HepG2 (cell line): ENCODE measurements at regions not wholly inside any gene's neighbourhood (a gene's known extent, or its start where the extent isn't known, plus 50 kb on each side); places are given as distances from the start of the nearest gene placed in this dataset.

Experiments
- ATAC-seq: fragments of 200-7000 bp; cut with Tn5 transposase; 3 replicates; pipeline ENCODE4 v1.9.1; 2020; ENCODE audit warnings: mild to moderate bottlenecking, moderate library complexity
- BruUV-seq: library from RNA; stranded (reverse); fragments of 400-500 nt; replicated peaks from 2 replicates; lab custom pipeline; 2021; lab: Mats Ljungman, UMichigan
- CTCF ChIA-PET: fragments of 300-600 bp; formaldehyde crosslinking; extraction: SDS; loops from one replicate; lab custom pipeline; 2021; ENCODE audit warnings: low total read pairs, inconsistent platforms, low intra/inter-chr PET ratio; lab: Yijun Ruan, JAX
- POLR2A ChIA-PET: fragments of 350-600 bp; sonication (Branson Sonifier 250); formaldehyde crosslinking; loops from one replicate; lab custom pipeline; 2020; ENCODE audit warnings: antibody characterized with exemption, inconsistent platforms; lab: Yijun Ruan, JAX
- DNase-seq: peaks from one replicate; pipeline ENCODE4 v3.0.0-alpha.2; 2015; ENCODE audit warnings: low spot score
- FAIRE-seq: peaks from 3 replicates; lab custom pipeline; 2011; peaks lifted over from hg19 to GRCh38; lab: Jason Lieb, UNC
- H2AFZ ChIP-seq: one replicate; pipeline ENCODE4 v1.6.1; 2011; ENCODE audit warnings: low read length, inconsistent platforms
- H3K27ac ChIP-seq: fragments of 300-600 bp; 3 replicates; pipeline ENCODE4 v1.8.0; 2011; ENCODE audit warnings: mixed run types, mild to moderate bottlenecking, mixed read lengths, low read length, inconsistent platforms; ENCODE audit not compliant: insufficient read depth; ENCODE audit errors: extremely low read length
- H3K27me3 ChIP-seq, 2 experiments: fragments of 200-600 bp in 1 of 2; 2 replicates in 1 of 2; 3 replicates in 1 of 2; pipeline versions ENCODE4 v1.6.0 to v1.8.0; 2011; ENCODE audit warnings: low read length in 2 of 2, mild to moderate bottlenecking in 2 of 2, moderate library complexity in 2 of 2, inconsistent platforms in 1 of 2; ENCODE audit not compliant: insufficient read depth in 2 of 2, control insufficient read depth in 1 of 2
- H3K36me3 ChIP-seq, 2 experiments: fragments of 200-600 bp in 1 of 2; replicated peaks in 1 of 2; 2 replicates in 1 of 2; 3 replicates in 1 of 2; pipeline versions ENCODE4 v1.5.1 to v1.8.0; 2011; ENCODE audit warnings: low read length in 2 of 2, inconsistent platforms in 1 of 2; ENCODE audit not compliant: insufficient read depth in 2 of 2, control insufficient read depth in 1 of 2
- H3K4me1 ChIP-seq: 2 replicates; pipeline ENCODE4 v1.5.1; 2012; ENCODE audit warnings: low read length, inconsistent platforms; ENCODE audit not compliant: insufficient read depth
- H3K4me2 ChIP-seq: 2 replicates; pipeline ENCODE4 v1.6.0; 2011; ENCODE audit warnings: low read depth, low read length, inconsistent platforms
- H3K4me3 ChIP-seq, 3 experiments: fragments of 200-600 bp in 1 of 3; sonication (generic), shearing (Covaris generic) in 1 of 3; replicated peaks in 1 of 3; 2 replicates each; pipeline ENCODE4 v1.5.1; 2011 to 2016; ENCODE audit warnings: low read length in 3 of 3, inconsistent platforms in 2 of 3, low read depth in 2 of 3, mild to moderate bottlenecking in 2 of 3, control low read depth in 1 of 3, mixed read lengths in 1 of 3; ENCODE audit not compliant: insufficient read depth in 1 of 3
- H3K79me2 ChIP-seq: one replicate; pipeline ENCODE4 v1.6.1; 2011; ENCODE audit warnings: low read length, inconsistent platforms; ENCODE audit not compliant: insufficient read depth
- H3K9ac ChIP-seq: 2 replicates; pipeline ENCODE4 v1.6.0; 2011; ENCODE audit warnings: mild to moderate bottlenecking, low read depth, low read length, inconsistent platforms; ENCODE audit not compliant: insufficient read depth
- H3K9me3 ChIP-seq: 2 replicates; pipeline ENCODE4 v1.5.1; 2012; ENCODE audit warnings: mild to moderate bottlenecking, low read length
- H4K20me1 ChIP-seq: 2 replicates; pipeline ENCODE4 v1.6.0; 2011; ENCODE audit warnings: inconsistent platforms, mild to moderate bottlenecking, low read length, moderate library complexity; ENCODE audit not compliant: insufficient read depth
- AKAP8 ChIP-seq: sonication (generic); formaldehyde crosslinking; IDR thresholded peaks from 2 replicates; pipeline ENCODE4 v1.5.1; 2020; ENCODE audit warnings: mild to moderate bottlenecking, missing genetic modification reagents
- ETV5 ChIP-seq: IDR thresholded peaks from 2 replicates; pipeline ENCODE4 v1.6.1; 2018; ENCODE audit warnings: missing biosample characterization, missing genetic modification reagents, inconsistent platforms, borderline replicate concordance
- HMGXB4 ChIP-seq, 2 experiments: sonication (generic) in 1 of 2; formaldehyde crosslinking in 1 of 2; IDR thresholded peaks; 2 replicates each; pipeline versions ENCODE4 v1.4.0 to v1.6.1; 2018 to 2020; ENCODE audit warnings: missing genetic modification reagents in 2 of 2, borderline replicate concordance in 1 of 2, low read depth in 1 of 2, mild to moderate bottlenecking in 1 of 2, missing biosample characterization in 1 of 2
- KMT2A ChIP-seq: sonication (generic); formaldehyde crosslinking; IDR thresholded peaks from 2 replicates; pipeline ENCODE4 v1.4.0; 2020; ENCODE audit warnings: missing genetic modification reagents
- NCOA5 ChIP-seq: sonication (generic); formaldehyde crosslinking; IDR thresholded peaks from 2 replicates; pipeline ENCODE4 v1.4.0; 2020; ENCODE audit warnings: missing genetic modification reagents
- SP2 ChIP-seq: sonication (generic); formaldehyde crosslinking; IDR thresholded peaks from 2 replicates; pipeline ENCODE4 v1.5.1; 2020; ENCODE audit warnings: mild to moderate bottlenecking, missing genetic modification reagents
- TRIM24 ChIP-seq: sonication (generic); formaldehyde crosslinking; IDR thresholded peaks from 2 replicates; pipeline ENCODE4 v1.8.0; 2022; ENCODE audit warnings: mild to moderate bottlenecking, missing genetic modification reagents
- ZKSCAN8 ChIP-seq: IDR thresholded peaks from 2 replicates; pipeline ENCODE4 v1.6.1; 2016; ENCODE audit warnings: borderline replicate concordance, missing genetic modification reagents, missing compliant biosample characterization
- ZNF253 ChIP-seq: sonication (generic); formaldehyde crosslinking; IDR thresholded peaks from 2 replicates; pipeline ENCODE4 v1.8.0; 2022; ENCODE audit warnings: mild to moderate bottlenecking, missing genetic modification reagents, borderline replicate concordance
- ZNF292 ChIP-seq: sonication (generic); formaldehyde crosslinking; IDR thresholded peaks from 2 replicates; pipeline ENCODE4 v1.8.1; 2022; ENCODE audit warnings: mild to moderate bottlenecking, low read depth, missing genetic modification reagents, borderline replicate concordance
- ZNF660 ChIP-seq: sonication (generic); formaldehyde crosslinking; IDR thresholded peaks from 2 replicates; pipeline ENCODE4 v1.5.1; 2020; ENCODE audit warnings: mild to moderate bottlenecking, low read depth, missing genetic modification reagents, borderline replicate concordance
- WGBS: methylation state at CpG from one replicate; pipeline ENCODE4 v1.1.6; 2017; ENCODE audit warnings: low lambda C conversion rate; 5-methylcytosine and 5-hydroxymethylcytosine counted together
- in situ Hi-C: cut with HindIII; loops from 2 replicates; pipeline ENCODE4 v1.10.0; 2017; ENCODE audit warnings: low pct_unique_long_range_greater_than_20kb; ENCODE audit not compliant: extremely low pct_ligation_motif_present
- intact Hi-C: fragments of 100-400 bp; cut with micrococcal nuclease; formaldehyde crosslinking; loops from one replicate; pipeline ENCODE4 v1.10.0; 2022; ENCODE audit not compliant: unreplicated experiment

GRCh38 chr2:189304360-189304759 lies 124.8 kb upstream of the COL5A2 start:
- no peak overlapping the region for H3K9ac ChIP-seq
- intact Hi-C loops = no loop called here
- H3K4me2 ChIP-seq = no peak overlapping the region
- 69% methylated on average over 2 of the region's 2 CpGs for WGBS
- FAIRE-seq = no peak
- no peaks in the 10 kb centered on the region for H4K20me1 ChIP-seq
- POLR2A ChIA-PET = no interaction called here
- H3K9me3 ChIP-seq = no peaks in the 10 kb centered on the region
- no peaks in the 10 kb centered on the region for H3K79me2 ChIP-seq
- BruUV-seq = no TSS peak
- TF ChIP-seq ZNF660 (CRISPR knock-in tag) (no peak), ZNF253 (no peak), KMT2A (CRISPR knock-in tag) (no peak), ETV5 (CRISPR knock-in tag) (no peak), TRIM24 (CRISPR knock-in tag) (no peak), SP2 (no peak), AKAP8 (CRISPR knock-in tag) (no peak), NCOA5 (no peak), HMGXB4 (CRISPR knock-in tag; IDR thresholded peaks at IDR 0.05; ENCODE audit: borderline replicate concordance in 1 of 2, low read depth in 1 of 2) (no peak), ZNF292 (CRISPR knock-in tag) (no peak), ZKSCAN8 (CRISPR knock-in tag) (no peak)
- TF ChIP-seq, all 625 proteins: peak for 0
- Histone ChIP-seq H3K36me3 (no peaks in the 10 kb centered on the region), H3K4me3 (no peak overlapping the region), H2AFZ (no peak overlapping the region), H3K27me3 (no peaks in the 10 kb centered on the region; a peak in 1 of 5 replicates), H3K4me1 (peaks cover 8% of the 10 kb centered on the region), H3K27ac (no peak overlapping the region)
- CTCF ChIA-PET = no interaction called here
- ATAC-seq (no peak), DNase-seq (no peak)
- in situ Hi-C loops = no loop called here
